ENCODE measurements at regions not wholly inside any gene's neighbourhood (a gene's known extent, or its start where the extent isn't known, plus 50 kb on each side); places are given as distances from the start of the nearest gene placed in this dataset.

- no peaks in the 10 kb centered on the region for H3K4me1 ChIP-seq (ENCODE audit: control insufficient read depth in 2 of 2, insufficient read depth in 2 of 2, low read length in 1 of 2)
- no peak overlapping the region for H3K4me3 ChIP-seq (ENCODE audit: low read depth in 1 of 2, low read length in 2 of 2)
- H3K27me3 ChIP-seq (ENCODE audit: control insufficient read depth in 1 of 2, insufficient read depth in 2 of 2, low read length in 2 of 2), result no peaks in the 10 kb centered on the region
- WGBS, 2 donors, result 70 to 82% methylated on average over 3 of the region's 3 CpGs
- H3K36me3 ChIP-seq (ENCODE audit: control insufficient read depth in 2 of 2, insufficient read depth in 2 of 2, low read length in 1 of 2), result no peaks in the 10 kb centered on the region
- no peaks in the 10 kb centered on the region for H3K9me3 ChIP-seq (ENCODE audit: control insufficient read depth in 2 of 2, insufficient read depth in 1 of 2, low read depth in 1 of 2, low read length in 1 of 2)
- H3K27ac ChIP-seq (ENCODE audit: low read depth in 2 of 2, low read length in 1 of 2), result no peak overlapping the region
Observed at GRCh38 chr1:99527078-99527477, 118.8 kb upstream of the PALMD start.

- Histone ChIP-seq H3K36me3 (ENCODE audit: control insufficient read depth in 2 of 2, insufficient read depth in 2 of 2, low read length in 1 of 2) (no peaks in the 10 kb centered on the region), H3K9me3 (ENCODE audit: control insufficient read depth in 2 of 2, insufficient read depth in 1 of 2, low read depth in 1 of 2, low read length in 1 of 2) (no peaks in the 10 kb centered on the region), H3K4me3 (ENCODE audit: low read depth in 1 of 2, low read length in 2 of 2) (no peak overlapping the region), H3K27me3 (ENCODE audit: control insufficient read depth in 1 of 2, insufficient read depth in 2 of 2, low read length in 2 of 2) (no peaks in the 10 kb centered on the region), H3K27ac (ENCODE audit: low read depth in 2 of 2, low read length in 1 of 2) (no peak overlapping the region), H3K4me1 (ENCODE audit: control insufficient read depth in 2 of 2, insufficient read depth in 2 of 2, low read length in 1 of 2) (no peaks in the 10 kb centered on the region)
- 38 to 44% methylated on average over 3 of the region's 3 CpGs for WGBS, 2 donors
Observed at GRCh38 chr1:99527545-99527944, 118.4 kb upstream of the PALMD start.

GRCh38 chr1:99529002-99529401, 116.9 kb upstream of the PALMD start:
- Histone ChIP-seq H3K36me3 (ENCODE audit: control insufficient read depth in 2 of 2, insufficient read depth in 2 of 2, low read length in 1 of 2) (no peaks in the 10 kb centered on the region), H3K27me3 (ENCODE audit: control insufficient read depth in 1 of 2, insufficient read depth in 2 of 2, low read length in 2 of 2) (no peaks in the 10 kb centered on the region), H3K4me3 (ENCODE audit: low read depth in 1 of 2, low read length in 2 of 2) (no peak overlapping the region), H3K27ac (ENCODE audit: low read depth in 2 of 2, low read length in 1 of 2) (no peak overlapping the region), H3K4me1 (ENCODE audit: control insufficient read depth in 2 of 2, insufficient read depth in 2 of 2, low read length in 1 of 2) (no peaks in the 10 kb centered on the region), H3K9me3 (ENCODE audit: control insufficient read depth in 2 of 2, insufficient read depth in 1 of 2, low read depth in 1 of 2, low read length in 1 of 2) (no peaks in the 10 kb centered on the region)
- 68 to 87% methylated on average over 3 of the region's 3 CpGs for WGBS, 2 donors

GRCh38 chr1:99531578-99532275, 114.2 kb upstream of the PALMD start:
- Histone ChIP-seq H3K4me1 (ENCODE audit: control insufficient read depth in 2 of 2, insufficient read depth in 2 of 2, low read length in 1 of 2) (no peaks in the 10 kb centered on the region), H3K36me3 (ENCODE audit: control insufficient read depth in 2 of 2, insufficient read depth in 2 of 2, low read length in 1 of 2) (no peaks in the 10 kb centered on the region), H3K27ac (ENCODE audit: low read depth in 2 of 2, low read length in 1 of 2) (no peak overlapping the region), H3K9me3 (ENCODE audit: control insufficient read depth in 2 of 2, insufficient read depth in 1 of 2, low read depth in 1 of 2, low read length in 1 of 2) (no peaks in the 10 kb centered on the region), H3K27me3 (ENCODE audit: control insufficient read depth in 1 of 2, insufficient read depth in 2 of 2, low read length in 2 of 2) (no peaks in the 10 kb centered on the region), H3K4me3 (ENCODE audit: low read depth in 1 of 2, low read length in 2 of 2) (no peak overlapping the region)
- 62 to 90% methylated on average over 5 of the region's 5 CpGs for WGBS, 2 donors

- no peaks in the 10 kb centered on the region for H3K9me3 ChIP-seq (ENCODE audit: control insufficient read depth in 2 of 2, insufficient read depth in 1 of 2, low read depth in 1 of 2, low read length in 1 of 2)
- H3K4me1 ChIP-seq (ENCODE audit: control insufficient read depth in 2 of 2, insufficient read depth in 2 of 2, low read length in 1 of 2), result no peaks in the 10 kb centered on the region
- no peaks in the 10 kb centered on the region for H3K27me3 ChIP-seq (ENCODE audit: control insufficient read depth in 1 of 2, insufficient read depth in 2 of 2, low read length in 2 of 2)
- H3K36me3 ChIP-seq (ENCODE audit: control insufficient read depth in 2 of 2, insufficient read depth in 2 of 2, low read length in 1 of 2), result no peaks in the 10 kb centered on the region
- H3K27ac ChIP-seq (ENCODE audit: low read depth in 2 of 2, low read length in 1 of 2), result no peak overlapping the region
- WGBS, 2 donors, result 49 to 55% methylated on average over 1 of the region's 1 CpG
- H3K4me3 ChIP-seq (ENCODE audit: low read depth in 1 of 2, low read length in 2 of 2), result no peak overlapping the region
Observed at GRCh38 chr1:99532276-99532580, 113.7 kb upstream of the PALMD start.

GRCh38 chr1:99533909-99534637, 111.8 kb upstream of the PALMD start:
- WGBS, 2 donors, result 28 to 44% methylated on average over 9 of the region's 9 CpGs
- no peaks in the 10 kb centered on the region for H3K27me3 ChIP-seq (ENCODE audit: control insufficient read depth in 1 of 2, insufficient read depth in 2 of 2, low read length in 2 of 2)
- no peaks in the 10 kb centered on the region for H3K9me3 ChIP-seq (ENCODE audit: control insufficient read depth in 2 of 2, insufficient read depth in 1 of 2, low read depth in 1 of 2, low read length in 1 of 2)
- H3K27ac ChIP-seq (ENCODE audit: low read depth in 2 of 2, low read length in 1 of 2), result no peak overlapping the region
- no peaks in the 10 kb centered on the region for H3K4me1 ChIP-seq (ENCODE audit: control insufficient read depth in 2 of 2, insufficient read depth in 2 of 2, low read length in 1 of 2)
- H3K4me3 ChIP-seq (ENCODE audit: low read depth in 1 of 2, low read length in 2 of 2), result no peak overlapping the region
- no peaks in the 10 kb centered on the region for H3K36me3 ChIP-seq (ENCODE audit: control insufficient read depth in 2 of 2, insufficient read depth in 2 of 2, low read length in 1 of 2)

GRCh38 chr1:99534638-99534930, 111.3 kb upstream of the PALMD start:
- no peaks in the 10 kb centered on the region for H3K9me3 ChIP-seq (ENCODE audit: control insufficient read depth in 2 of 2, insufficient read depth in 1 of 2, low read depth in 1 of 2, low read length in 1 of 2)
- H3K4me3 ChIP-seq (ENCODE audit: low read depth in 1 of 2, low read length in 2 of 2), result no peak overlapping the region
- H3K27ac ChIP-seq (ENCODE audit: low read depth in 2 of 2, low read length in 1 of 2), result no peak overlapping the region
- WGBS, 2 donors, result 29 to 33% methylated on average over 1 of the region's 1 CpG
- H3K27me3 ChIP-seq (ENCODE audit: control insufficient read depth in 1 of 2, insufficient read depth in 2 of 2, low read length in 2 of 2), result no peaks in the 10 kb centered on the region
- no peaks in the 10 kb centered on the region for H3K4me1 ChIP-seq (ENCODE audit: control insufficient read depth in 2 of 2, insufficient read depth in 2 of 2, low read length in 1 of 2)
- H3K36me3 ChIP-seq (ENCODE audit: control insufficient read depth in 2 of 2, insufficient read depth in 2 of 2, low read length in 1 of 2), result no peaks in the 10 kb centered on the region

- H3K9me3 ChIP-seq (ENCODE audit: control insufficient read depth in 2 of 2, insufficient read depth in 1 of 2, low read depth in 1 of 2, low read length in 1 of 2), result no peaks in the 10 kb centered on the region
- no peaks in the 10 kb centered on the region for H3K4me1 ChIP-seq (ENCODE audit: control insufficient read depth in 2 of 2, insufficient read depth in 2 of 2, low read length in 1 of 2)
- no peaks in the 10 kb centered on the region for H3K36me3 ChIP-seq (ENCODE audit: control insufficient read depth in 2 of 2, insufficient read depth in 2 of 2, low read length in 1 of 2)
- H3K27me3 ChIP-seq (ENCODE audit: control insufficient read depth in 1 of 2, insufficient read depth in 2 of 2, low read length in 2 of 2), result no peaks in the 10 kb centered on the region
- 83 to 86% methylated on average over 7 of the region's 7 CpGs for WGBS, 2 donors
- H3K27ac ChIP-seq (ENCODE audit: low read depth in 2 of 2, low read length in 1 of 2), result no peak overlapping the region
- H3K4me3 ChIP-seq (ENCODE audit: low read depth in 1 of 2, low read length in 2 of 2), result no peak overlapping the region
Observed at GRCh38 chr1:99535470-99536164, 110.3 kb upstream of the PALMD start.

GRCh38 chr1:99537886-99538617, 107.9 kb upstream of the PALMD start:
- H3K4me3 ChIP-seq (ENCODE audit: low read depth in 1 of 2, low read length in 2 of 2), result no peak overlapping the region
- H3K4me1 ChIP-seq (ENCODE audit: control insufficient read depth in 2 of 2, insufficient read depth in 2 of 2, low read length in 1 of 2), result no peaks in the 10 kb centered on the region
- H3K36me3 ChIP-seq (ENCODE audit: control insufficient read depth in 2 of 2, insufficient read depth in 2 of 2, low read length in 1 of 2), result no peaks in the 10 kb centered on the region
- WGBS, 2 donors, result 61 to 72% methylated on average over 5 of the region's 5 CpGs
- H3K9me3 ChIP-seq (ENCODE audit: control insufficient read depth in 2 of 2, insufficient read depth in 1 of 2, low read depth in 1 of 2, low read length in 1 of 2), result no peaks in the 10 kb centered on the region
- H3K27ac ChIP-seq (ENCODE audit: low read depth in 2 of 2, low read length in 1 of 2), result no peak overlapping the region
- H3K27me3 ChIP-seq (ENCODE audit: control insufficient read depth in 1 of 2, insufficient read depth in 2 of 2, low read length in 2 of 2), result no peaks in the 10 kb centered on the region
